ENCODE measurements at regions not wholly inside any gene's neighbourhood (a gene's known extent, or its start where the extent isn't known, plus 50 kb on each side); places are given as distances from the start of the nearest gene placed in this dataset.

GRCh38 chrX:42536286-42536685 lies 241.7 kb downstream of the PPP1R2C start (continued):
- TF ChIP-seq ZNF529 (tag by site-specific recombination; IDR thresholded peaks at IDR 0.05; ENCODE audit: insufficient replicate concordance) (no peak), ZNF37A (tag by site-specific recombination; IDR thresholded peaks at IDR 0.05) (no peak), ZNF23 (tag by site-specific recombination; IDR thresholded peaks at IDR 0.05; ENCODE audit: borderline replicate concordance) (no peak), BCL11A (tag by site-specific recombination; IDR thresholded peaks at IDR 0.05; ENCODE audit: low read depth) (no peak), KLF16 (tag by site-specific recombination; IDR thresholded peaks at IDR 0.05) (no peak)

GRCh38 chrX:42535233-42535632 lies 242.7 kb downstream of the PPP1R2C start:
- no peak overlapping the region for H3K4me3 ChIP-seq (ENCODE audit: low read depth, low read length)
- TF ChIP-seq ZNF266 (tag by site-specific recombination; IDR thresholded peaks at IDR 0.05; ENCODE audit: low read depth) (no peak), KLF17 (tag by site-specific recombination; IDR thresholded peaks at IDR 0.05) (no peak), ZNF664 (tag by site-specific recombination; IDR thresholded peaks at IDR 0.05) (no peak), ZNF645 (tag by site-specific recombination; IDR thresholded peaks at IDR 0.05) (no peak), PRDM2 (tag by site-specific recombination; IDR thresholded peaks at IDR 0.05; ENCODE audit: borderline replicate concordance) (no peak), ZNF585B (tag by site-specific recombination; IDR thresholded peaks at IDR 0.05) (no peak), ZNF501 (tag by site-specific recombination; IDR thresholded peaks at IDR 0.05) (no peak), ZSCAN30 (tag by site-specific recombination; IDR thresholded peaks at IDR 0.05) (no peak), ZNF114 (tag by site-specific recombination; IDR thresholded peaks at IDR 0.05) (no peak), ZNF211 (tag by site-specific recombination; IDR thresholded peaks at IDR 0.05; ENCODE audit: low read depth) (no peak), REPIN1 (tag by site-specific recombination; IDR thresholded peaks at IDR 0.05; ENCODE audit: low read depth) (no peak), ZNF549 (tag by site-specific recombination; IDR thresholded peaks at IDR 0.05) (no peak), ZNF776 (tag by site-specific recombination; IDR thresholded peaks at IDR 0.05; ENCODE audit: borderline replicate concordance) (no peak), ZNF416 (tag by site-specific recombination; IDR thresholded peaks at IDR 0.05) (no peak), GLI4 (tag by site-specific recombination; IDR thresholded peaks at IDR 0.05) (no peak), ZBTB26 (tag by site-specific recombination; optimal IDR thresholded peaks at IDR 0.05) (no peak)
- ChIA-PET POLR2A (no interaction called here), CTCF (interaction anchor here (0.5 kb wide), 1 partner anchor 20 kb away, joined by 4 read pairs; no protein-coding TSS in a partner anchor)
- H3K4me1 ChIP-seq (ENCODE audit: control insufficient read depth, insufficient read depth, low read length), result no peaks in the 10 kb centered on the region
- H3K9me3 ChIP-seq (ENCODE audit: control insufficient read depth, insufficient read depth, low read depth, low read length), result no peaks in the 10 kb centered on the region
- H3K36me3 ChIP-seq (ENCODE audit: control insufficient read depth in 2 of 2, insufficient read depth in 1 of 2, low read length in 2 of 2), result no peaks in the 10 kb centered on the region
- no peak overlapping the region for H3K27ac ChIP-seq (ENCODE audit: extremely low read depth, low read depth, low read length)

Measured in HEK293 (cell line).